Rectal smooth muscle tissue (tissue), 1 donor: ENCODE measurements at regions not wholly inside any gene's neighbourhood (a gene's known extent, or its start where the extent isn't known, plus 50 kb on each side); places are given as distances from the start of the nearest gene placed in this dataset.
"Not testable (repeated sequence)": the region's sequence is repeated elsewhere in the genome, so short reads cannot be mapped to it uniquely, and the experiment has no call there.

ENCODE experiments used
- H3K27ac ChIP-seq: one replicate; pipeline ENCODE4 v1.7.0; 2013; ENCODE audit warnings: low read depth, low read length, inconsistent platforms
- H3K27me3 ChIP-seq: one replicate; pipeline ENCODE4 v1.7.0; 2013; ENCODE audit warnings: low read length; ENCODE audit not compliant: control insufficient read depth, insufficient read depth
- H3K36me3 ChIP-seq: one replicate; pipeline ENCODE4 v1.7.0; 2013; ENCODE audit warnings: low read length; ENCODE audit not compliant: control insufficient read depth, insufficient read depth
- H3K4me1 ChIP-seq: one replicate; pipeline ENCODE4 v1.7.0; 2013; ENCODE audit warnings: low read length; ENCODE audit not compliant: control insufficient read depth, insufficient read depth
- H3K4me3 ChIP-seq: one replicate; pipeline ENCODE4 v1.7.0; 2013; ENCODE audit warnings: low read length
- H3K9ac ChIP-seq: one replicate; pipeline ENCODE4 v1.7.0; 2013; ENCODE audit warnings: low read length

- H3K27me3 ChIP-seq, result peaks cover 2% of the 10 kb centered on the region
- H3K4me1 ChIP-seq, result peaks cover 2% of the 10 kb centered on the region
- no peak overlapping the region for H3K4me3 ChIP-seq
- no peak overlapping the region for H3K9ac ChIP-seq
- H3K27ac ChIP-seq, result no peak overlapping the region
- no peaks in the 10 kb centered on the region for H3K36me3 ChIP-seq
Measured at GRCh38 chr9:135184181-135185053, 96.9 kb downstream of the OLFM1 start.

GRCh38 chr9:135185060-135185459 is 97.6 kb downstream of the OLFM1 start:
- no peaks in the 10 kb centered on the region for H3K36me3 ChIP-seq
- no peak overlapping the region for H3K27ac ChIP-seq
- peaks cover 2% of the 10 kb centered on the region for H3K27me3 ChIP-seq
- peaks cover 2% of the 10 kb centered on the region for H3K4me1 ChIP-seq
- no peak overlapping the region for H3K4me3 ChIP-seq
- no peak overlapping the region for H3K9ac ChIP-seq

- Histone ChIP-seq H3K27me3 (peaks cover 2% of the 10 kb centered on the region), H3K27ac (no peak overlapping the region), H3K36me3 (no peaks in the 10 kb centered on the region), H3K4me1 (peaks cover 2% of the 10 kb centered on the region), H3K9ac (no peak overlapping the region), H3K4me3 (no peak overlapping the region)
Measured at GRCh38 chr9:135186248-135187164, 99.0 kb downstream of the OLFM1 start.

- peaks cover 2% of the 10 kb centered on the region for H3K4me1 ChIP-seq
- no peaks in the 10 kb centered on the region for H3K36me3 ChIP-seq
- no peak overlapping the region for H3K27ac ChIP-seq
- H3K9ac ChIP-seq, result no peak overlapping the region
- H3K4me3 ChIP-seq, result no peak overlapping the region
- H3K27me3 ChIP-seq, result peaks cover 2% of the 10 kb centered on the region
Measured at GRCh38 chr9:135187365-135187764, 99.9 kb downstream of the OLFM1 start.

- Histone ChIP-seq H3K36me3 (no peaks in the 10 kb centered on the region), H3K9ac (no peak overlapping the region), H3K27ac (no peak overlapping the region), H3K4me3 (no peak overlapping the region), H3K4me1 (peaks cover 2% of the 10 kb centered on the region), H3K27me3 (peaks cover 2% of the 10 kb centered on the region)
Measured at GRCh38 chr9:135188681-135189151, 101.2 kb downstream of the OLFM1 start.

- H3K9ac ChIP-seq, result no peak overlapping the region
- no peak overlapping the region for H3K4me3 ChIP-seq
- H3K27ac ChIP-seq, result no peak overlapping the region
- peaks cover 2% of the 10 kb centered on the region for H3K27me3 ChIP-seq
- peaks cover under 1% of the 10 kb centered on the region for H3K4me1 ChIP-seq
- no peaks in the 10 kb centered on the region for H3K36me3 ChIP-seq
Measured at GRCh38 chr9:135189497-135189896, 102.0 kb downstream of the OLFM1 start.

- Histone ChIP-seq H3K36me3 (no peaks in the 10 kb centered on the region), H3K9ac (no peak overlapping the region), H3K27ac (no peak overlapping the region), H3K27me3 (peaks cover 2% of the 10 kb centered on the region), H3K4me1 (no peaks in the 10 kb centered on the region), H3K4me3 (no peak overlapping the region)
Measured at GRCh38 chr9:135190789-135191577, 103.5 kb downstream of the OLFM1 start.

- Histone ChIP-seq H3K27ac (no peak overlapping the region), H3K36me3 (no peaks in the 10 kb centered on the region), H3K4me1 (no peaks in the 10 kb centered on the region), H3K9ac (no peak overlapping the region), H3K4me3 (no peak overlapping the region), H3K27me3 (peaks cover 2% of the 10 kb centered on the region)
Measured at GRCh38 chr9:135192686-135193085, 105.2 kb downstream of the OLFM1 start.

GRCh38 chr9:135195975-135196374 is 108.5 kb downstream of the OLFM1 start:
- not testable (repeated sequence) for H3K9ac ChIP-seq, H3K36me3 ChIP-seq, H3K27ac ChIP-seq, H3K4me1 ChIP-seq, H3K4me3 ChIP-seq, H3K27me3 ChIP-seq

GRCh38 chr9:135196474-135196873 is 109.0 kb downstream of the OLFM1 start:
- H3K27me3 ChIP-seq, result no peaks in the 10 kb centered on the region
- no peak overlapping the region for H3K27ac ChIP-seq
- H3K9ac ChIP-seq, result no peak overlapping the region
- H3K36me3 ChIP-seq, result no peaks in the 10 kb centered on the region
- no peak overlapping the region for H3K4me3 ChIP-seq
- H3K4me1 ChIP-seq, result no peaks in the 10 kb centered on the region

- no peak overlapping the region for H3K27ac ChIP-seq
- peaks cover 4% of the 10 kb centered on the region for H3K27me3 ChIP-seq
- H3K9ac ChIP-seq, result no peak overlapping the region
- no peaks in the 10 kb centered on the region for H3K4me1 ChIP-seq
- H3K4me3 ChIP-seq, result no peak overlapping the region
- no peaks in the 10 kb centered on the region for H3K36me3 ChIP-seq
Measured at GRCh38 chr9:135198144-135198543, 110.7 kb downstream of the OLFM1 start.
